Endothelial cell of umbilical vein (primary cell): ENCODE measurements at regions not wholly inside any gene's neighbourhood (a gene's known extent, or its start where the extent isn't known, plus 50 kb on each side); places are given as distances from the start of the nearest gene placed in this dataset.

Experiments
- BruUV-seq: library from RNA; stranded (reverse); fragments of 400-500 nt; replicated peaks from 2 replicates; lab custom pipeline; 2021; lab: Mats Ljungman, UMichigan
- CTCF ChIA-PET: fragments of 300-600, 350-600 bp; sonication (Branson Sonifier 250); formaldehyde crosslinking; loops from one replicate; lab custom pipeline; 2021; ENCODE audit warnings: antibody characterized with exemption, inconsistent platforms; lab: Charles Lee
- POLR2A ChIA-PET: fragments of 300-600, 350-600 bp; sonication (Branson Sonifier 250); formaldehyde crosslinking; loops from one replicate; lab custom pipeline; 2021; ENCODE audit warnings: antibody characterized with exemption, inconsistent platforms; lab: Charles Lee
- DNase-seq: peaks from one replicate; pipeline ENCODE4 v3.0.0-alpha.2; 2011; ENCODE audit warnings: low read depth, low spot score
- FAIRE-seq: peaks from 2 replicates; lab custom pipeline; 2011; peaks lifted over from hg19 to GRCh38; lab: Jason Lieb, UNC
- H2AFZ ChIP-seq: 2 replicates; pipeline ENCODE4 v1.6.0; 2012; ENCODE audit warnings: low read depth, low read length, control low read depth, inconsistent platforms
- H3K27ac ChIP-seq: 2 replicates; pipeline ENCODE4 v1.5.1; 2011; ENCODE audit warnings: low read depth, mild to moderate bottlenecking, control low read depth, low read length, moderate library complexity; ENCODE audit not compliant: insufficient read depth
- H3K27me3 ChIP-seq, 2 experiments: 2 replicates each; pipeline versions ENCODE4 v1.6.0 to v1.6.1; 2011; ENCODE audit warnings: low read length in 2 of 2, mixed read lengths in 1 of 2; ENCODE audit not compliant: control insufficient read depth in 2 of 2, insufficient read depth in 2 of 2
- H3K36me3 ChIP-seq, 2 experiments: 2 replicates in 1 of 2; 3 replicates in 1 of 2; pipeline ENCODE4 v1.5.1; 2011; ENCODE audit warnings: low read length in 2 of 2, mild to moderate bottlenecking in 1 of 2, moderate library complexity in 1 of 2; ENCODE audit not compliant: control insufficient read depth in 2 of 2, insufficient read depth in 2 of 2; ENCODE audit errors: extremely low read depth in 1 of 2
- H3K4me1 ChIP-seq: 3 replicates; pipeline ENCODE4 v1.5.1; 2011; ENCODE audit warnings: mild to moderate bottlenecking, low read length; ENCODE audit not compliant: control insufficient read depth, insufficient read depth; ENCODE audit errors: extremely low read depth
- H3K4me2 ChIP-seq: 2 replicates; pipeline ENCODE4 v1.6.1; 2011; ENCODE audit warnings: low read length, control low read depth, mixed read lengths; ENCODE audit not compliant: insufficient read depth
- H3K4me3 ChIP-seq, 3 experiments: fragments of 200-600 bp in 1 of 3; sonication (generic), shearing (Covaris generic) in 1 of 3; replicated peaks in 1 of 3; 2 replicates each; pipeline ENCODE4 v1.5.1; 2011 to 2016; ENCODE audit warnings: control low read depth in 3 of 3, low read length in 3 of 3, mild to moderate bottlenecking in 2 of 3, inconsistent platforms in 1 of 3, low read depth in 1 of 3, moderate library complexity in 1 of 3; ENCODE audit not compliant: insufficient read depth in 1 of 3
- H3K79me2 ChIP-seq: 2 replicates; pipeline ENCODE4 v1.6.0; 2012; ENCODE audit warnings: low read length, inconsistent platforms; ENCODE audit not compliant: control insufficient read depth, insufficient read depth
- H3K9ac ChIP-seq: replicated peaks from 2 replicates; pipeline ENCODE3; 2011; ENCODE audit warnings: low read length, control low read depth; ENCODE audit not compliant: insufficient read depth; ENCODE audit errors: extremely low read depth
- H3K9me1 ChIP-seq: replicated peaks from 3 replicates; pipeline ENCODE4 v1.6.0; 2011; ENCODE audit warnings: mild to moderate bottlenecking, low read length; ENCODE audit not compliant: control insufficient read depth, insufficient read depth; ENCODE audit errors: extremely low read depth
- H3K9me3 ChIP-seq: replicated peaks from 2 replicates; pipeline ENCODE4 v1.5.1; 2012; ENCODE audit warnings: low read length, inconsistent platforms; ENCODE audit not compliant: control insufficient read depth, insufficient read depth
- H4K20me1 ChIP-seq: replicated peaks from 2 replicates; pipeline ENCODE3; 2011; ENCODE audit warnings: mild to moderate bottlenecking, low read length; ENCODE audit not compliant: control insufficient read depth, insufficient read depth; ENCODE audit errors: extremely low read depth
- EZH2 ChIP-seq: IDR thresholded peaks from 2 replicates; pipeline ENCODE4 v1.6.1; 2012; ENCODE audit warnings: borderline replicate concordance, low read depth, mild to moderate bottlenecking, moderate library complexity, low read length, inconsistent platforms; ENCODE audit not compliant: severe bottlenecking
- FOS ChIP-seq: IDR thresholded peaks from 2 replicates; pipeline ENCODE4 v1.6.1; 2011; ENCODE audit warnings: mild to moderate bottlenecking, low read length, moderate library complexity, borderline replicate concordance; ENCODE audit not compliant: insufficient read depth
- GATA2 ChIP-seq: IDR thresholded peaks from 2 replicates; pipeline ENCODE4 v1.7.0; 2011; ENCODE audit warnings: low read depth, mild to moderate bottlenecking, moderate library complexity, mixed read lengths, low read length; ENCODE audit not compliant: insufficient read length, insufficient read depth
- JUN ChIP-seq: IDR thresholded peaks from 2 replicates; pipeline ENCODE4 v1.6.1; 2011; ENCODE audit warnings: borderline replicate concordance, low read depth; ENCODE audit not compliant: insufficient read length, insufficient read depth
- MYC ChIP-seq: IDR thresholded peaks from one replicate; pipeline ENCODE4 v1.6.1; 2011; ENCODE audit warnings: mild to moderate bottlenecking, low read depth, low read length
- POLR2A ChIP-seq: IDR thresholded peaks from 2 replicates; pipeline ENCODE4 v1.6.1; 2012; ENCODE audit warnings: low read depth, mild to moderate bottlenecking, control low read depth, low read length
- POLR2AphosphoS5 ChIP-seq: IDR thresholded peaks from 2 replicates; pipeline ENCODE4 v1.6.1; 2012; ENCODE audit warnings: low read depth, mild to moderate bottlenecking, control low read depth, low read length, moderate library complexity; ENCODE audit not compliant: insufficient read depth
- dilution Hi-C: fragments of 300-500 bp; cut with MboI; formaldehyde crosslinking; loops from one replicate; pipeline ENCODE4 v1.15.0; 2019; ENCODE audit warnings: low sequenced_read_pairs; ENCODE audit not compliant: extremely low pct_ligation_motif_present
- intact Hi-C: fragments of 100-400 bp; cut with micrococcal nuclease; formaldehyde crosslinking; loops from one replicate; pipeline ENCODE4 v1.10.0; 2022
- TF ChIP-seq, protein P1 (sequence below), 2 donors: IDR thresholded peaks; 1 replicate in 1 of 2; 2 replicates in 1 of 2; pipeline ENCODE4 v1.5.1; 2011; ENCODE audit warnings: low read length in 2 of 2, mild to moderate bottlenecking in 2 of 2, moderate library complexity in 2 of 2, control low read depth in 1 of 2, inconsistent platforms in 1 of 2, low read depth in 1 of 2; ENCODE audit not compliant: insufficient read depth in 1 of 2; ENCODE audit errors: extremely low read depth in 1 of 2
- TF ChIP-seq, protein P2 (sequence below): IDR thresholded peaks from 2 replicates; pipeline ENCODE4 v1.6.1; 2011; ENCODE audit not compliant: insufficient read depth, insufficient read length

DNA sequence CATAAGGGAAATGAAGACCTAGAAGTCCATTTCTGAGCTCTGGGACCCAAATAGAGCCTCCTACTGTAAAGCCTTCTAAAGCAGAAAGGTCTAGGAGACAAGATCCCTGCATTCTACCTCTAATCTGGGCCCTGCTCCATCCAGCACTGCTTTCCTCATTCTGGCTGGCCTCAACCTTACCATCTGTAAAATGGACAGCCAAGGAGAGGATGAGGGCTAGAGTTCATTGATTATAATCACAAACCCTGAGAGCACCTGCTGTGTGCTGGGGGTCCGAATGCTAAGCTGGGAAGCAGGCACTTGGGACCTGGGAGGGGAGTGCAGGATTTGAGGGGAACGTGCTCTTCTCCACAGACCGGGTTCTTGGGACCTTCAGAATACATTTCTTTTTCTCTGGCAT is 454.0 kb upstream of the ZMIZ1 start:
- dilution Hi-C loops (no loop called here), intact Hi-C loops (no loop called here)
- Histone ChIP-seq H2AFZ (no peak overlapping the region), H3K79me2 (no peaks in the 10 kb centered on the region), H3K9me1 (no peaks in the 10 kb centered on the region), H3K27me3 (peaks cover 0 to 2% of the 10 kb centered on the region in 2 experiments), H3K4me3 (no peak overlapping the region), H3K4me1 (no peaks in the 10 kb centered on the region), H3K9me3 (no peaks in the 10 kb centered on the region), H3K27ac (no peak overlapping the region), H4K20me1 (no peaks in the 10 kb centered on the region), H3K36me3 (no peaks in the 10 kb centered on the region), H3K4me2 (no peak overlapping the region), H3K9ac (no peak overlapping the region)
- FAIRE-seq (no peak), DNase-seq (no peak)
- CTCF ChIA-PET: no interaction called here
- POLR2A ChIA-PET: no interaction called here
- BruUV-seq: no TSS peak
- TF ChIP-seq, protein P1, sequence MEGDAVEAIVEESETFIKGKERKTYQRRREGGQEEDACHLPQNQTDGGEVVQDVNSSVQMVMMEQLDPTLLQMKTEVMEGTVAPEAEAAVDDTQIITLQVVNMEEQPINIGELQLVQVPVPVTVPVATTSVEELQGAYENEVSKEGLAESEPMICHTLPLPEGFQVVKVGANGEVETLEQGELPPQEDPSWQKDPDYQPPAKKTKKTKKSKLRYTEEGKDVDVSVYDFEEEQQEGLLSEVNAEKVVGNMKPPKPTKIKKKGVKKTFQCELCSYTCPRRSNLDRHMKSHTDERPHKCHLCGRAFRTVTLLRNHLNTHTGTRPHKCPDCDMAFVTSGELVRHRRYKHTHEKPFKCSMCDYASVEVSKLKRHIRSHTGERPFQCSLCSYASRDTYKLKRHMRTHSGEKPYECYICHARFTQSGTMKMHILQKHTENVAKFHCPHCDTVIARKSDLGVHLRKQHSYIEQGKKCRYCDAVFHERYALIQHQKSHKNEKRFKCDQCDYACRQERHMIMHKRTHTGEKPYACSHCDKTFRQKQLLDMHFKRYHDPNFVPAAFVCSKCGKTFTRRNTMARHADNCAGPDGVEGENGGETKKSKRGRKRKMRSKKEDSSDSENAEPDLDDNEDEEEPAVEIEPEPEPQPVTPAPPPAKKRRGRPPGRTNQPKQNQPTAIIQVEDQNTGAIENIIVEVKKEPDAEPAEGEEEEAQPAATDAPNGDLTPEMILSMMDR (IDR thresholded peaks at IDR 0.05; ENCODE audit: extremely low read depth in 1 of 2, insufficient read depth in 1 of 2, low read depth in 1 of 2, low read length in 2 of 2): no peak
- no peak for TF ChIP-seq POLR2A
- TF ChIP-seq EZH2: no peak
- TF ChIP-seq POLR2AphosphoS5: no peak
- TF ChIP-seq MYC: no peak
- TF ChIP-seq GATA2: no peak
- TF ChIP-seq, protein P2, sequence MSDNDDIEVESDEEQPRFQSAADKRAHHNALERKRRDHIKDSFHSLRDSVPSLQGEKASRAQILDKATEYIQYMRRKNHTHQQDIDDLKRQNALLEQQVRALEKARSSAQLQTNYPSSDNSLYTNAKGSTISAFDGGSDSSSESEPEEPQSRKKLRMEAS: no peak
- no peak for TF ChIP-seq JUN
- TF ChIP-seq FOS: no peak
